HepG2 (cell line): ENCODE measurements at regions not wholly inside any gene's neighbourhood (a gene's known extent, or its start where the extent isn't known, plus 50 kb on each side); places are given as distances from the start of the nearest gene placed in this dataset.

Experiments
- ATAC-seq: fragments of 200-7000 bp; cut with Tn5 transposase; 3 replicates; pipeline ENCODE4 v1.9.1; 2020; ENCODE audit warnings: mild to moderate bottlenecking, moderate library complexity
- BruUV-seq: library from RNA; stranded (reverse); fragments of 400-500 nt; replicated peaks from 2 replicates; lab custom pipeline; 2021; lab: Mats Ljungman, UMichigan
- CTCF ChIA-PET: fragments of 300-600 bp; formaldehyde crosslinking; extraction: SDS; loops from one replicate; lab custom pipeline; 2021; ENCODE audit warnings: low total read pairs, inconsistent platforms, low intra/inter-chr PET ratio; lab: Yijun Ruan, JAX
- POLR2A ChIA-PET: fragments of 350-600 bp; sonication (Branson Sonifier 250); formaldehyde crosslinking; loops from one replicate; lab custom pipeline; 2020; ENCODE audit warnings: antibody characterized with exemption, inconsistent platforms; lab: Yijun Ruan, JAX
- DNase-seq: peaks from one replicate; pipeline ENCODE4 v3.0.0-alpha.2; 2015; ENCODE audit warnings: low spot score
- FAIRE-seq: peaks from 3 replicates; lab custom pipeline; 2011; peaks lifted over from hg19 to GRCh38; lab: Jason Lieb, UNC
- H2AFZ ChIP-seq: one replicate; pipeline ENCODE4 v1.6.1; 2011; ENCODE audit warnings: low read length, inconsistent platforms
- H3K27ac ChIP-seq: fragments of 300-600 bp; 3 replicates; pipeline ENCODE4 v1.8.0; 2011; ENCODE audit warnings: mixed run types, mild to moderate bottlenecking, mixed read lengths, low read length, inconsistent platforms; ENCODE audit not compliant: insufficient read depth; ENCODE audit errors: extremely low read length
- H3K27me3 ChIP-seq, 2 experiments: fragments of 200-600 bp in 1 of 2; 2 replicates in 1 of 2; 3 replicates in 1 of 2; pipeline versions ENCODE4 v1.6.0 to v1.8.0; 2011; ENCODE audit warnings: low read length in 2 of 2, mild to moderate bottlenecking in 2 of 2, moderate library complexity in 2 of 2, inconsistent platforms in 1 of 2; ENCODE audit not compliant: insufficient read depth in 2 of 2, control insufficient read depth in 1 of 2
- H3K36me3 ChIP-seq, 2 experiments: fragments of 200-600 bp in 1 of 2; replicated peaks in 1 of 2; 2 replicates in 1 of 2; 3 replicates in 1 of 2; pipeline versions ENCODE4 v1.5.1 to v1.8.0; 2011; ENCODE audit warnings: low read length in 2 of 2, inconsistent platforms in 1 of 2; ENCODE audit not compliant: insufficient read depth in 2 of 2, control insufficient read depth in 1 of 2
- H3K4me1 ChIP-seq: 2 replicates; pipeline ENCODE4 v1.5.1; 2012; ENCODE audit warnings: low read length, inconsistent platforms; ENCODE audit not compliant: insufficient read depth
- H3K4me2 ChIP-seq: 2 replicates; pipeline ENCODE4 v1.6.0; 2011; ENCODE audit warnings: low read depth, low read length, inconsistent platforms
- H3K4me3 ChIP-seq, 3 experiments: fragments of 200-600 bp in 1 of 3; sonication (generic), shearing (Covaris generic) in 1 of 3; replicated peaks in 1 of 3; 2 replicates each; pipeline ENCODE4 v1.5.1; 2011 to 2016; ENCODE audit warnings: low read length in 3 of 3, inconsistent platforms in 2 of 3, low read depth in 2 of 3, mild to moderate bottlenecking in 2 of 3, control low read depth in 1 of 3, mixed read lengths in 1 of 3; ENCODE audit not compliant: insufficient read depth in 1 of 3
- H3K79me2 ChIP-seq: one replicate; pipeline ENCODE4 v1.6.1; 2011; ENCODE audit warnings: low read length, inconsistent platforms; ENCODE audit not compliant: insufficient read depth
- H3K9ac ChIP-seq: 2 replicates; pipeline ENCODE4 v1.6.0; 2011; ENCODE audit warnings: mild to moderate bottlenecking, low read depth, low read length, inconsistent platforms; ENCODE audit not compliant: insufficient read depth
- H3K9me3 ChIP-seq: 2 replicates; pipeline ENCODE4 v1.5.1; 2012; ENCODE audit warnings: mild to moderate bottlenecking, low read length
- H4K20me1 ChIP-seq: 2 replicates; pipeline ENCODE4 v1.6.0; 2011; ENCODE audit warnings: inconsistent platforms, mild to moderate bottlenecking, low read length, moderate library complexity; ENCODE audit not compliant: insufficient read depth
- BCL6 ChIP-seq: IDR thresholded peaks from 2 replicates; pipeline ENCODE4 v1.6.1; 2016; ENCODE audit warnings: missing genetic modification reagents, missing compliant biosample characterization
- CBFB ChIP-seq: sonication (generic); formaldehyde crosslinking; IDR thresholded peaks from 2 replicates; pipeline ENCODE4 v1.4.0; 2020; ENCODE audit warnings: missing genetic modification reagents
- CENPX ChIP-seq: sonication (generic); formaldehyde crosslinking; IDR thresholded peaks from 2 replicates; pipeline ENCODE4 v1.9.0; 2021; ENCODE audit warnings: mild to moderate bottlenecking, missing genetic modification reagents, moderate library complexity
- DBP ChIP-seq: sonication (generic); formaldehyde crosslinking; IDR thresholded peaks from 2 replicates; pipeline ENCODE4 v1.4.0; 2020; ENCODE audit warnings: missing genetic modification reagents; ENCODE audit errors: not compliant biosample characterization
- DMTF1 ChIP-seq: sonication (generic); formaldehyde crosslinking; IDR thresholded peaks from 2 replicates; pipeline ENCODE4 v1.4.0; 2020; ENCODE audit warnings: mild to moderate bottlenecking, missing genetic modification reagents
- HMG20A ChIP-seq: IDR thresholded peaks from 2 replicates; pipeline ENCODE4 v1.6.1; 2016; ENCODE audit warnings: borderline replicate concordance
- HNRNPUL1 ChIP-seq: fragments of 200-400 bp; formaldehyde crosslinking; IDR thresholded peaks from 2 replicates; pipeline ENCODE4 v1.6.1; 2017; ENCODE audit warnings: low read depth, mild to moderate bottlenecking, low read length, moderate library complexity
- IKZF4 ChIP-seq: sonication (generic); formaldehyde crosslinking; IDR thresholded peaks from 2 replicates; pipeline ENCODE4 v1.5.1; 2020; ENCODE audit warnings: borderline replicate concordance, mild to moderate bottlenecking, low read depth, missing genetic modification reagents; ENCODE audit errors: not compliant biosample characterization
- MAZ ChIP-seq, 2 experiments: sonication (generic) in 1 of 2; formaldehyde crosslinking in 1 of 2; IDR thresholded peaks; 2 replicates each; pipeline versions ENCODE4 v1.5.0 to v1.6.1; 2012 to 2020; ENCODE audit warnings: low read depth in 2 of 2, mild to moderate bottlenecking in 2 of 2, borderline replicate concordance in 1 of 2, improper control_type of control experiment in 1 of 2, low read length in 1 of 2, missing genetic modification reagents in 1 of 2, moderate library complexity in 1 of 2
- TEAD2 ChIP-seq: sonication (generic); formaldehyde crosslinking; IDR thresholded peaks from 2 replicates; pipeline ENCODE4 v1.9.0; 2021; ENCODE audit warnings: missing genetic modification reagents
- TEAD3 ChIP-seq: optimal IDR thresholded peaks from 2 replicates; pipeline ENCODE3; 2016; ENCODE audit warnings: borderline replicate concordance
- ZFP1 ChIP-seq: IDR thresholded peaks from 2 replicates; pipeline ENCODE4 v1.6.1; 2016
- ZNF333 ChIP-seq: sonication (generic); formaldehyde crosslinking; IDR thresholded peaks from 2 replicates; pipeline ENCODE4 v1.4.0; 2020; ENCODE audit warnings: mild to moderate bottlenecking, missing genetic modification reagents, borderline replicate concordance
- ZNF710 ChIP-seq: sonication (generic); formaldehyde crosslinking; IDR thresholded peaks from 2 replicates; pipeline ENCODE4 v1.5.0; 2020; ENCODE audit warnings: mild to moderate bottlenecking, missing genetic modification reagents, borderline replicate concordance
- ZSCAN21 ChIP-seq: sonication (generic); formaldehyde crosslinking; IDR thresholded peaks from 2 replicates; pipeline ENCODE4 v1.8.0; 2022; ENCODE audit warnings: mild to moderate bottlenecking, missing genetic modification reagents, moderate library complexity, borderline replicate concordance
- WGBS: methylation state at CpG from one replicate; pipeline ENCODE4 v1.1.6; 2017; ENCODE audit warnings: low lambda C conversion rate; 5-methylcytosine and 5-hydroxymethylcytosine counted together
- in situ Hi-C: cut with HindIII; loops from 2 replicates; pipeline ENCODE4 v1.10.0; 2017; ENCODE audit warnings: low pct_unique_long_range_greater_than_20kb; ENCODE audit not compliant: extremely low pct_ligation_motif_present
- intact Hi-C: fragments of 100-400 bp; cut with micrococcal nuclease; formaldehyde crosslinking; loops from one replicate; pipeline ENCODE4 v1.10.0; 2022; ENCODE audit not compliant: unreplicated experiment

GRCh38 chr3:24981924-24982323 is 446.1 kb upstream of the RARB start:
- in situ Hi-C loops (no loop called here), intact Hi-C loops (no loop called here)
- ATAC-seq (no peak), DNase-seq (no peak), FAIRE-seq (no peak)
- Histone ChIP-seq H3K4me1 (no peaks in the 10 kb centered on the region), H3K79me2 (no peaks in the 10 kb centered on the region), H3K9me3 (no peaks in the 10 kb centered on the region), H3K4me2 (no peak overlapping the region), H3K4me3 (no peak overlapping the region), H3K9ac (no peak overlapping the region), H4K20me1 (no peaks in the 10 kb centered on the region), H3K27ac (no peak overlapping the region), H3K36me3 (no peaks in the 10 kb centered on the region), H3K27me3 (no peaks in the 10 kb centered on the region), H2AFZ (no peak overlapping the region)
- no peak for TF ChIP-seq HNRNPUL1
- POLR2A ChIA-PET, result no interaction called here
- CTCF ChIA-PET, result no interaction called here
- no TSS peak for BruUV-seq

- DNase-seq (no peak), FAIRE-seq (no peak), ATAC-seq (no peak)
- H3K4me1 ChIP-seq, result no peaks in the 10 kb centered on the region
- no peak overlapping the region for H3K9ac ChIP-seq
- no peaks in the 10 kb centered on the region for H4K20me1 ChIP-seq
- no peaks in the 10 kb centered on the region for H3K36me3 ChIP-seq
- no TSS peak for BruUV-seq
- ChIA-PET CTCF (no interaction called here), POLR2A (no interaction called here)
- H3K4me2 ChIP-seq, result no peak overlapping the region
- no peak overlapping the region for H3K27ac ChIP-seq
- no peaks in the 10 kb centered on the region for H3K9me3 ChIP-seq
- no peak overlapping the region for H2AFZ ChIP-seq
- H3K27me3 ChIP-seq, result no peaks in the 10 kb centered on the region
- intact Hi-C loops (no loop called here), in situ Hi-C loops (no loop called here)
- WGBS, result 10% methylated on average over 9 of the region's 9 CpGs
- H3K79me2 ChIP-seq, result no peaks in the 10 kb centered on the region
- no peak overlapping the region for H3K4me3 ChIP-seq
- TF ChIP-seq ZNF710 (CRISPR knock-in tag), result no peak
- TF ChIP-seq TEAD2 (CRISPR knock-in tag), result no peak
- no peak for TF ChIP-seq ZSCAN21 (CRISPR knock-in tag)
- no peak for TF ChIP-seq DBP (CRISPR knock-in tag)
- no peak for TF ChIP-seq BCL6
- no peak for TF ChIP-seq MAZ (IDR thresholded peaks at IDR 0.05; ENCODE audit: borderline replicate concordance, low read depth, low read length)
- no peak for TF ChIP-seq MAZ (CRISPR knock-in tag; IDR thresholded peaks at IDR 0.05; ENCODE audit: low read depth)
- no peak for TF ChIP-seq ZFP1 (CRISPR knock-in tag)
- no peak for TF ChIP-seq CENPX (CRISPR knock-in tag)
- TF ChIP-seq TEAD3, result no peak
- TF ChIP-seq CBFB (CRISPR knock-in tag), result no peak
- TF ChIP-seq DMTF1 (CRISPR knock-in tag), result no peak
- TF ChIP-seq HMG20A (CRISPR knock-in tag), result no peak
- TF ChIP-seq ZNF333, result no peak
- TF ChIP-seq IKZF4 (CRISPR knock-in tag), result no peak
Measured at GRCh38 chr3:24985668-24986067, 442.4 kb upstream of the RARB start.
